ACC112 (cell line): ENCODE measurements at regions not wholly inside any gene's neighbourhood (a gene's known extent, or its start where the extent isn't known, plus 50 kb on each side); places are given as distances from the start of the nearest gene placed in this dataset.

Source experiments
- H2AFZ ChIP-seq: fragments of 200-600 bp; sonication (generic); one replicate; pipeline ENCODE4 v1.6.0; 2017; ENCODE audit warnings: antibody characterized with exemption, low read length; ENCODE audit not compliant: unreplicated experiment
- H3K27ac ChIP-seq: fragments of 200-600 bp; sonication (generic); 2 replicates; pipeline ENCODE4 v1.5.1; 2014; ENCODE audit warnings: low read depth, mild to moderate bottlenecking, antibody characterized with exemption, low read length, moderate library complexity
- H3K27me3 ChIP-seq: fragments of 200-600 bp; sonication (generic); 2 replicates; pipeline ENCODE4 v1.6.1; 2014; ENCODE audit warnings: mild to moderate bottlenecking, antibody characterized with exemption, low read length, moderate library complexity, mixed read lengths; ENCODE audit not compliant: insufficient read depth
- H3K36me3 ChIP-seq: fragments of 200-600 bp; sonication (generic); 2 replicates; pipeline ENCODE4 v1.6.1; 2016; ENCODE audit warnings: mild to moderate bottlenecking, antibody characterized with exemption, low read length, moderate library complexity, mixed read lengths; ENCODE audit not compliant: insufficient read depth
- H3K4me1 ChIP-seq: fragments of 200-600 bp; sonication (generic); one replicate; pipeline ENCODE4 v1.6.1; 2016; ENCODE audit warnings: low read length, mixed read lengths; ENCODE audit not compliant: insufficient read depth, unreplicated experiment, control insufficient read depth
- H3K4me3 ChIP-seq: fragments of 200-600 bp; sonication (generic); 2 replicates; pipeline ENCODE4 v1.5.1; 2014; ENCODE audit warnings: mild to moderate bottlenecking, low read depth, low read length
- H3K79me2 ChIP-seq: fragments of 200-600 bp; sonication (generic); one replicate; pipeline ENCODE4 v1.6.0; 2016; ENCODE audit warnings: low read length; ENCODE audit not compliant: control insufficient read depth, unreplicated experiment, insufficient read depth

GRCh38 chr18:71597219-71597618 is 946.9 kb downstream of the CBLN2 start:
- H3K4me3 ChIP-seq: no peak overlapping the region; the same call in 1 of the 2 replicates
- peaks cover 12% of the 10 kb centered on the region for H3K4me1 ChIP-seq
- H2AFZ ChIP-seq: no peak overlapping the region
- no peaks in the 10 kb centered on the region for H3K79me2 ChIP-seq
- H3K36me3 ChIP-seq: no peaks in the 10 kb centered on the region
- no peaks in the 10 kb centered on the region for H3K27me3 ChIP-seq
- peak overlapping the region; percentile 7; the same call in 1 of the 2 replicates for H3K27ac ChIP-seq

- H3K27me3 ChIP-seq: no peaks in the 10 kb centered on the region
- H3K4me1 ChIP-seq: no peaks in the 10 kb centered on the region
- H3K79me2 ChIP-seq: no peaks in the 10 kb centered on the region
- H3K27ac ChIP-seq: no peak overlapping the region
- no peaks in the 10 kb centered on the region for H3K36me3 ChIP-seq
- H2AFZ ChIP-seq: peak overlapping the region; percentile 39
- H3K4me3 ChIP-seq: peak overlapping the region; percentile 71
These were observed 960.9 kb downstream of the CBLN2 start for GRCh38 chr18:71583252-71583651.

- no peaks in the 10 kb centered on the region for H3K27me3 ChIP-seq
- H3K36me3 ChIP-seq: no peaks in the 10 kb centered on the region
- no peaks in the 10 kb centered on the region for H3K4me1 ChIP-seq
- H3K27ac ChIP-seq: no peak overlapping the region
- H3K79me2 ChIP-seq: no peaks in the 10 kb centered on the region
- H2AFZ ChIP-seq: no peak overlapping the region
- H3K4me3 ChIP-seq: no peak overlapping the region
These were observed 989.5 kb downstream of the CBLN2 start for GRCh38 chr18:71554686-71555085.

GRCh38 chr18:71541643-71542042 is 1002.5 kb downstream of the CBLN2 start:
- Histone ChIP-seq H3K27me3 (no peaks in the 10 kb centered on the region), H3K4me3 (no peak overlapping the region), H3K79me2 (no peaks in the 10 kb centered on the region), H2AFZ (no peak overlapping the region), H3K4me1 (no peaks in the 10 kb centered on the region), H3K36me3 (no peaks in the 10 kb centered on the region), H3K27ac (no peak overlapping the region)

GRCh38 chr18:71529703-71530303 is 1014.3 kb downstream of the CBLN2 start:
- Histone ChIP-seq H3K79me2 (no peaks in the 10 kb centered on the region), H3K36me3 (no peaks in the 10 kb centered on the region), H2AFZ (no peak overlapping the region), H3K27ac (no peak overlapping the region), H3K4me3 (no peak overlapping the region), H3K4me1 (peaks cover 4% of the 10 kb centered on the region), H3K27me3 (no peaks in the 10 kb centered on the region)

- Histone ChIP-seq H3K27ac (no peak overlapping the region), H3K4me3 (no peak overlapping the region), H3K27me3 (no peaks in the 10 kb centered on the region), H3K4me1 (no peaks in the 10 kb centered on the region), H3K79me2 (no peaks in the 10 kb centered on the region), H3K36me3 (no peaks in the 10 kb centered on the region), H2AFZ (no peak overlapping the region)
These were observed 1020.4 kb downstream of the CBLN2 start for GRCh38 chr18:71523483-71524435.

- no peaks in the 10 kb centered on the region for H3K79me2 ChIP-seq
- no peaks in the 10 kb centered on the region for H3K27me3 ChIP-seq
- H3K27ac ChIP-seq: no peak overlapping the region
- no peaks in the 10 kb centered on the region for H3K4me1 ChIP-seq
- no peak overlapping the region for H3K4me3 ChIP-seq
- no peaks in the 10 kb centered on the region for H3K36me3 ChIP-seq
- no peak overlapping the region for H2AFZ ChIP-seq
These were observed 1038.6 kb downstream of the CBLN2 start for GRCh38 chr18:71505526-71505925.

- no peak overlapping the region for H3K4me3 ChIP-seq
These were observed 1040.9 kb downstream of the CBLN2 start for GRCh38 chr18:71503222-71503621.

GRCh38 chr18:71485611-71486010 is 1058.5 kb downstream of the CBLN2 start:
- Histone ChIP-seq H3K4me1 (no peaks in the 10 kb centered on the region), H3K27me3 (no peaks in the 10 kb centered on the region), H3K79me2 (no peaks in the 10 kb centered on the region), H3K4me3 (no peak overlapping the region), H2AFZ (no peak overlapping the region), H3K36me3 (no peaks in the 10 kb centered on the region), H3K27ac (no peak overlapping the region)

More at GRCh38 chr18:71503222-71503621, 1040.9 kb downstream of the CBLN2 start:
- no peaks in the 10 kb centered on the region for H3K27me3 ChIP-seq
- no peaks in the 10 kb centered on the region for H3K4me1 ChIP-seq
- no peaks in the 10 kb centered on the region for H3K79me2 ChIP-seq
- no peak overlapping the region for H3K27ac ChIP-seq
- H2AFZ ChIP-seq: no peak overlapping the region
- H3K36me3 ChIP-seq: no peaks in the 10 kb centered on the region

GRCh38 chr18:71471963-71472725 is 1072.0 kb downstream of the CBLN2 start:
- H3K27ac ChIP-seq: no peak overlapping the region
- H3K27me3 ChIP-seq: no peaks in the 10 kb centered on the region
- no peaks in the 10 kb centered on the region for H3K4me1 ChIP-seq
- H3K79me2 ChIP-seq: no peaks in the 10 kb centered on the region
- H3K36me3 ChIP-seq: no peaks in the 10 kb centered on the region
- H3K4me3 ChIP-seq: no peak overlapping the region
- no peak overlapping the region for H2AFZ ChIP-seq
